D341Med (cell line): ENCODE measurements at regions not wholly inside any gene's neighbourhood (a gene's known extent, or its start where the extent isn't known, plus 50 kb on each side); places are given as distances from the start of the nearest gene placed in this dataset.

Experiments used
- DNase-seq: peaks from one replicate; pipeline ENCODE4 v3.0.0; 2012; ENCODE audit warnings: low spot score

GRCh38 chr22:45096256-45096907 is 67.3 kb upstream of the NUP50 start:
- DNase-seq = peak; percentile 85

- DNase-seq = no peak
Observed at GRCh38 chr22:45097061-45097460, 66.7 kb upstream of the NUP50 start.

GRCh38 chr22:45098056-45098455 is 65.7 kb upstream of the NUP50 start:
- no peak for DNase-seq

- no peak for DNase-seq
Observed at GRCh38 chr22:45099961-45100360, 63.8 kb upstream of the NUP50 start.

- DNase-seq = peak; percentile 78
Observed at GRCh38 chr22:45101515-45102227, 62.1 kb upstream of the NUP50 start.

- no peak for DNase-seq
Observed at GRCh38 chr22:45102896-45103420, 60.8 kb upstream of the NUP50 start.

- no peak for DNase-seq
Observed at GRCh38 chr22:45103756-45104155, 60.0 kb upstream of the NUP50 start.

GRCh38 chr22:45104313-45104712 is 59.4 kb upstream of the NUP50 start:
- no peak for DNase-seq

GRCh38 chr22:45105281-45105702 is 58.4 kb upstream of the NUP50 start:
- no peak for DNase-seq

GRCh38 chr22:45107671-45108070 is 56.1 kb upstream of the NUP50 start:
- DNase-seq = no peak

GRCh38 chr22:45112136-45112879 is 51.4 kb upstream of the NUP50 start:
- DNase-seq = no peak
